GM21381 (cell line): ENCODE measurements at regions not wholly inside any gene's neighbourhood (a gene's known extent, or its start where the extent isn't known, plus 50 kb on each side); places are given as distances from the start of the nearest gene placed in this dataset.

Experiments used
- ATAC-seq: cut with Tn5 transposase; IDR thresholded peaks from one replicate; pipeline ENCODE4 v1.9.1; 2021; ENCODE audit warnings: mild to moderate bottlenecking, moderate library complexity; ENCODE audit not compliant: unreplicated experiment

GRCh38 chr9:75607521-75607920, 283.0 kb upstream of the PCSK5 start:
- no peak for ATAC-seq

- no peak for ATAC-seq
These were observed 281.1 kb upstream of the PCSK5 start for GRCh38 chr9:75609401-75609800.

- ATAC-seq, result no peak
These were observed 280.2 kb upstream of the PCSK5 start for GRCh38 chr9:75610246-75610645.

GRCh38 chr9:75612205-75612604, 278.3 kb upstream of the PCSK5 start:
- no peak for ATAC-seq

GRCh38 chr9:75612754-75613153, 277.7 kb upstream of the PCSK5 start:
- no peak for ATAC-seq

- no peak for ATAC-seq
These were observed 275.2 kb upstream of the PCSK5 start for GRCh38 chr9:75615284-75615683.

- ATAC-seq, result no peak
These were observed 274.4 kb upstream of the PCSK5 start for GRCh38 chr9:75616052-75616451.

- no peak for ATAC-seq
These were observed 273.5 kb upstream of the PCSK5 start for GRCh38 chr9:75616841-75617566.

GRCh38 chr9:75623462-75623861, 267.0 kb upstream of the PCSK5 start:
- ATAC-seq, result no peak

GRCh38 chr9:75624998-75625397, 265.5 kb upstream of the PCSK5 start:
- ATAC-seq, result no peak

- ATAC-seq, result no peak
These were observed 263.6 kb upstream of the PCSK5 start for GRCh38 chr9:75626860-75627259.

GRCh38 chr9:75628952-75629351, 261.5 kb upstream of the PCSK5 start:
- no peak for ATAC-seq

GRCh38 chr9:75633451-75634057, 256.9 kb upstream of the PCSK5 start:
- no peak for ATAC-seq

GRCh38 chr9:75636427-75637045, 253.9 kb upstream of the PCSK5 start:
- ATAC-seq, result no peak

- no peak for ATAC-seq
These were observed 250.4 kb upstream of the PCSK5 start for GRCh38 chr9:75639971-75640610.

GRCh38 chr9:75642522-75642921, 248.0 kb upstream of the PCSK5 start:
- ATAC-seq, result no peak

GRCh38 chr9:75644649-75645048, 245.8 kb upstream of the PCSK5 start:
- no peak for ATAC-seq

- no peak for ATAC-seq
These were observed 242.4 kb upstream of the PCSK5 start for GRCh38 chr9:75648034-75648433.

- ATAC-seq, result no peak
These were observed 241.4 kb upstream of the PCSK5 start for GRCh38 chr9:75649060-75649459.

GRCh38 chr9:75651709-75652108, 238.8 kb upstream of the PCSK5 start:
- no peak for ATAC-seq

- ATAC-seq, result no peak
These were observed 237.1 kb upstream of the PCSK5 start for GRCh38 chr9:75653335-75653734.

- no peak for ATAC-seq
These were observed 236.7 kb upstream of the PCSK5 start for GRCh38 chr9:75653750-75654149.
